HT-29 (cell line): ENCODE measurements at regions not wholly inside any gene's neighbourhood (a gene's known extent, or its start where the extent isn't known, plus 50 kb on each side); places are given as distances from the start of the nearest gene placed in this dataset.

Experiments used
- DNase-seq: peaks from one replicate; pipeline ENCODE4 v3.0.0-alpha.2; 2015; ENCODE audit warnings: low spot score

GRCh38 chr13:89704040-89704439, 1643.4 kb upstream of the MIR17HG start:
- DNase-seq, result no peak

GRCh38 chr13:89708013-89708412, 1639.5 kb upstream of the MIR17HG start:
- no peak for DNase-seq

GRCh38 chr13:89721216-89721615, 1626.3 kb upstream of the MIR17HG start:
- DNase-seq, result no peak

GRCh38 chr13:89726690-89727435, 1620.6 kb upstream of the MIR17HG start:
- no peak for DNase-seq

- DNase-seq, result no peak
These were observed 1613.7 kb upstream of the MIR17HG start for GRCh38 chr13:89733829-89734228.

- DNase-seq, result no peak
These were observed 1610.4 kb upstream of the MIR17HG start for GRCh38 chr13:89737051-89737450.

- DNase-seq, result no peak
These were observed 1609.4 kb upstream of the MIR17HG start for GRCh38 chr13:89738072-89738471.

- DNase-seq, result no peak
These were observed 1606.3 kb upstream of the MIR17HG start for GRCh38 chr13:89740994-89741685.

GRCh38 chr13:89746554-89746953, 1600.9 kb upstream of the MIR17HG start:
- no peak for DNase-seq

GRCh38 chr13:89748716-89749115, 1598.8 kb upstream of the MIR17HG start:
- no peak for DNase-seq

- DNase-seq, result no peak
These were observed 1597.6 kb upstream of the MIR17HG start for GRCh38 chr13:89749888-89750287.

GRCh38 chr13:89750371-89750770, 1597.1 kb upstream of the MIR17HG start:
- DNase-seq, result no peak

- no peak for DNase-seq
These were observed 1596.0 kb upstream of the MIR17HG start for GRCh38 chr13:89751432-89751930.

GRCh38 chr13:89752394-89752793, 1595.1 kb upstream of the MIR17HG start:
- no peak for DNase-seq

GRCh38 chr13:89755729-89756492, 1591.6 kb upstream of the MIR17HG start:
- DNase-seq, result no peak

GRCh38 chr13:89763005-89763404, 1584.5 kb upstream of the MIR17HG start:
- no peak for DNase-seq

- no peak for DNase-seq
These were observed 1564.2 kb upstream of the MIR17HG start for GRCh38 chr13:89783221-89783755.

GRCh38 chr13:89784161-89784809, 1563.2 kb upstream of the MIR17HG start:
- DNase-seq, result no peak

- DNase-seq, result no peak
These were observed 1561.0 kb upstream of the MIR17HG start for GRCh38 chr13:89786531-89786930.

GRCh38 chr13:89790696-89791095, 1556.8 kb upstream of the MIR17HG start:
- DNase-seq, result no peak

GRCh38 chr13:89791971-89792630, 1555.4 kb upstream of the MIR17HG start:
- DNase-seq, result no peak
